MM.1S (cell line): ENCODE measurements at regions not wholly inside any gene's neighbourhood (a gene's known extent, or its start where the extent isn't known, plus 50 kb on each side); places are given as distances from the start of the nearest gene placed in this dataset.

Source experiments
- DNase-seq: peaks from one replicate; pipeline ENCODE4 v3.0.0-alpha.2; 2015
- H2AFZ ChIP-seq: fragments of 300-600 bp; sonication (generic); 2 replicates; pipeline ENCODE4 v1.6.0; 2016; ENCODE audit warnings: antibody characterized with exemption, low read length
- H3F3A ChIP-seq: fragments of 300-600 bp; sonication (generic); 2 replicates; pipeline ENCODE4 v1.6.1; 2016; ENCODE audit warnings: mild to moderate bottlenecking, antibody characterized with exemption, low read length, moderate library complexity, mixed read lengths; ENCODE audit not compliant: insufficient read depth
- H3K27ac ChIP-seq: fragments of 300-600 bp; sonication (generic); 2 replicates; pipeline ENCODE4 v1.5.1; 2016; ENCODE audit warnings: mild to moderate bottlenecking, low read length
- H3K27me3 ChIP-seq: fragments of 300-600 bp; sonication (generic); replicated peaks from 2 replicates; pipeline ENCODE4 v1.6.0; 2016; ENCODE audit warnings: low read length; ENCODE audit not compliant: insufficient read depth
- H3K36me3 ChIP-seq: fragments of 300-600 bp; sonication (generic); replicated peaks from 2 replicates; pipeline ENCODE4 v1.6.1; 2016; ENCODE audit warnings: mild to moderate bottlenecking, low read length, mixed read lengths; ENCODE audit not compliant: insufficient read depth
- H3K4me1 ChIP-seq: fragments of 300-600 bp; sonication (generic); 2 replicates; pipeline ENCODE4 v1.6.1; 2016; ENCODE audit warnings: low read length, mixed read lengths
- H3K4me2 ChIP-seq: fragments of 300-600 bp; sonication (generic); 2 replicates; pipeline ENCODE4 v1.6.0; 2016; ENCODE audit warnings: low read depth, low read length
- H3K4me3 ChIP-seq: fragments of 300-600 bp; sonication (generic); 2 replicates; pipeline ENCODE4 v1.5.1; 2016; ENCODE audit warnings: low read length, mixed read lengths
- H3K79me2 ChIP-seq: fragments of 300-600 bp; sonication (generic); 2 replicates; pipeline ENCODE4 v1.6.1; 2016; ENCODE audit warnings: mixed run types, low read length, mixed read lengths
- H3K9ac ChIP-seq: fragments of 300-600 bp; sonication (generic); 2 replicates; pipeline ENCODE4 v1.6.1; 2016; ENCODE audit warnings: low read length, mixed read lengths
- H3K9me2 ChIP-seq: fragments of 300-600 bp; sonication (generic); replicated peaks from 2 replicates; pipeline ENCODE4 v1.6.1; 2016; ENCODE audit warnings: mild to moderate bottlenecking, low read length, mixed read lengths; ENCODE audit not compliant: insufficient read depth
- H3K9me3 ChIP-seq: fragments of 300-600 bp; sonication (generic); replicated peaks from 2 replicates; pipeline ENCODE4 v1.6.1; 2016; ENCODE audit warnings: mild to moderate bottlenecking, low read length, mixed read lengths; ENCODE audit not compliant: insufficient read depth
- H4K20me1 ChIP-seq: fragments of 300-600 bp; sonication (generic); 2 replicates; pipeline ENCODE4 v1.6.1; 2016; ENCODE audit warnings: mild to moderate bottlenecking, low read length, moderate library complexity, mixed read lengths; ENCODE audit not compliant: insufficient read depth
- EZH2 ChIP-seq: fragments of 300-600 bp; sonication (generic); optimal IDR thresholded peaks from 2 replicates; pipeline ENCODE3; 2017; ENCODE audit warnings: low read depth, mild to moderate bottlenecking, antibody characterized with exemption, low read length, mixed read lengths
- EZH2phosphoT487 ChIP-seq: fragments of 300-600 bp; sonication (generic); IDR thresholded peaks from 2 replicates; pipeline ENCODE4 v1.6.1; 2018; ENCODE audit warnings: antibody characterized with exemption, low read length
- TF ChIP-seq, protein P1 (sequence below): fragments of 300-600 bp; sonication (generic); IDR thresholded peaks from 2 replicates; pipeline ENCODE4 v1.5.1; 2016; ENCODE audit warnings: antibody characterized with exemption, low read length, mixed read lengths

DNA sequence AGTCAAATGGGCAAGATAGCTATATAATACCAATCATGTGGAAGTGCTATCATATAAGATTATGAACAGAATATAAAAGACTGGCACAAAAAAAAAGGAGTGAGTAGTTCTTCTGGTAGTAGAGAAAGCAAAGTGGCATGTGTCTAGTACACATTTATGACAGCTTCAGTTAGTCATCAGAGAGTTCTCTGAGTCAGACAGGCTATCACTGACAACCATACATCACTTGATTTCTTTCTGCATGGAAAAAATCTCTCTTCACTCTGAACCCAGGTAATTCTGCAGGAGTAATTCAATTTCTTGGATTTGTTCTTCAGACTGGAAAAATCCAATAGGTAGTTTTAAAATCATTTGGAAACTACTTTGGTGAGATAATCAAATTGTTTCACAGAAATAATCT is 286.8 kb upstream of the ANO3 start:
- no peaks in the 10 kb centered on the region for H4K20me1 ChIP-seq
- peak; percentile 5 for DNase-seq
- H3K27ac ChIP-seq = no peak overlapping the region
- H3K27me3 ChIP-seq = no peaks in the 10 kb centered on the region
- H3K36me3 ChIP-seq = no peaks in the 10 kb centered on the region
- H3K4me2 ChIP-seq = no peak overlapping the region
- H3F3A ChIP-seq = no peaks in the 10 kb centered on the region
- peaks cover 8% of the 10 kb centered on the region; the same call in 1 of the 2 replicates for H3K4me1 ChIP-seq
- no peak overlapping the region for H2AFZ ChIP-seq
- no peak overlapping the region for H3K4me3 ChIP-seq
- H3K9ac ChIP-seq = no peak overlapping the region
- no peaks in the 10 kb centered on the region for H3K9me2 ChIP-seq
- no peaks in the 10 kb centered on the region for H3K79me2 ChIP-seq
- no peak for TF ChIP-seq EZH2
- TF ChIP-seq, protein P1, sequence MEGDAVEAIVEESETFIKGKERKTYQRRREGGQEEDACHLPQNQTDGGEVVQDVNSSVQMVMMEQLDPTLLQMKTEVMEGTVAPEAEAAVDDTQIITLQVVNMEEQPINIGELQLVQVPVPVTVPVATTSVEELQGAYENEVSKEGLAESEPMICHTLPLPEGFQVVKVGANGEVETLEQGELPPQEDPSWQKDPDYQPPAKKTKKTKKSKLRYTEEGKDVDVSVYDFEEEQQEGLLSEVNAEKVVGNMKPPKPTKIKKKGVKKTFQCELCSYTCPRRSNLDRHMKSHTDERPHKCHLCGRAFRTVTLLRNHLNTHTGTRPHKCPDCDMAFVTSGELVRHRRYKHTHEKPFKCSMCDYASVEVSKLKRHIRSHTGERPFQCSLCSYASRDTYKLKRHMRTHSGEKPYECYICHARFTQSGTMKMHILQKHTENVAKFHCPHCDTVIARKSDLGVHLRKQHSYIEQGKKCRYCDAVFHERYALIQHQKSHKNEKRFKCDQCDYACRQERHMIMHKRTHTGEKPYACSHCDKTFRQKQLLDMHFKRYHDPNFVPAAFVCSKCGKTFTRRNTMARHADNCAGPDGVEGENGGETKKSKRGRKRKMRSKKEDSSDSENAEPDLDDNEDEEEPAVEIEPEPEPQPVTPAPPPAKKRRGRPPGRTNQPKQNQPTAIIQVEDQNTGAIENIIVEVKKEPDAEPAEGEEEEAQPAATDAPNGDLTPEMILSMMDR = no peak
- no peak for TF ChIP-seq EZH2phosphoT487
- H3K9me3 ChIP-seq = no peaks in the 10 kb centered on the region

DNA sequence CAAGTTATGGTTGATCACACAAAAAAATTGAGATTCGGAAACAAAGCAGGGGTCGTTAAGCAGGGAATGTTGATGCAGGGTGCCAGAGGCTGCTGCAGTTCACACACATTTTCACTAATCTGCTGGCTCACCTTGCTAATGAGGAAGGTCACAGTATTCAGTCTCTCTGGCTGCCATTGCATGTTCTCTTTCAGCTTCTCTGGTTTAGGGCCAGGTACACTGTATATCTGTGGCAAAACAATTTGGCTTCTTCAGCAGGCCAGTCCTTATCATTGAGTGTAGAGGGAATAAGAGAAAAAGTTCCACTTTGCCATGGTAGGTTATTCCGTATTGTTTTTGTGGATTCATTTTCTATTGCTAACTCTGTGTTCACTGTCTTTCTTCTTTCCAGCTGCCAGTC is 283.7 kb upstream of the ANO3 start:
- Histone ChIP-seq H4K20me1 (no peaks in the 10 kb centered on the region), H3K4me3 (no peak overlapping the region), H3K79me2 (no peaks in the 10 kb centered on the region), H3K27me3 (no peaks in the 10 kb centered on the region), H3K9ac (no peak overlapping the region), H3K9me2 (no peaks in the 10 kb centered on the region), H3K4me2 (no peak overlapping the region), H3K36me3 (no peaks in the 10 kb centered on the region), H2AFZ (no peak overlapping the region), H3K9me3 (no peaks in the 10 kb centered on the region), H3F3A (0 out of 2 replicates have a peak, but pooled peaks cover 4% of the 10 kb centered on the region), H3K4me1 (peaks cover 21% of the 10 kb centered on the region), H3K27ac (no peak overlapping the region)
- TF ChIP-seq EZH2phosphoT487 (no peak), EZH2 (no peak)
- TF ChIP-seq, protein P1 = no peak
- DNase-seq = no peak

DNA sequence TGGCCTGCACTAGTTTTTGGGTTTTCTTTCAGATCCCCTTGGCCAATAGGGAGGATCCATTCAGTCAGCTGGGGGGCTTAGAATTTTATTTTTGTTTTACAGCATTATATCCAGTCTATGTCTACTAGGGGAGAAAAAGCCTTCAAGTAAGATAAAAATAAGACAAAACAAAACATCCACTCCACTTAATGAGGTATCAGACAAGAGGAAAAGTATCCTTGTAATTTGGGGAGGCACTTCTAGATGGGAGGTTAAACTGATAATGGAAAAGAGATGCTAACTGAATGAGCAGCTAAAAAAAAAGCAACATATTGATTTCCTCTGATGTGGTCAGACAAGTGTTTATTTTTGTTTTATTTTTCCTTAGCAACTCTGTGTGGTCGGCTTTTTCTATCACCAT is 278.0 kb upstream of the ANO3 start:
- Histone ChIP-seq H2AFZ (no peak overlapping the region), H3K36me3 (no peaks in the 10 kb centered on the region), H3K9me2 (no peaks in the 10 kb centered on the region), H3K9ac (no peak overlapping the region), H3K79me2 (no peaks in the 10 kb centered on the region), H3K4me1 (peaks cover 14% of the 10 kb centered on the region), H3F3A (0 out of 2 replicates have a peak, but pooled peaks cover 4% of the 10 kb centered on the region), H3K27me3 (no peaks in the 10 kb centered on the region), H3K4me2 (no peak overlapping the region), H3K9me3 (no peaks in the 10 kb centered on the region), H3K27ac (no peak overlapping the region), H3K4me3 (no peak overlapping the region), H4K20me1 (no peaks in the 10 kb centered on the region)
- TF ChIP-seq EZH2phosphoT487 (no peak), EZH2 (no peak)
- TF ChIP-seq, protein P1 = no peak
- no peak for DNase-seq
